ENCODE measurements at regions not wholly inside any gene's neighbourhood (a gene's known extent, or its start where the extent isn't known, plus 50 kb on each side); places are given as distances from the start of the nearest gene placed in this dataset.

- no peak for TF ChIP-seq CTCF (IDR thresholded peaks at IDR 0.05; ENCODE audit: borderline replicate concordance, extremely low read depth, low read length, poor library complexity, severe bottlenecking)
- TF ChIP-seq EZH2 (IDR thresholded peaks at IDR 0.05; ENCODE audit: borderline replicate concordance, low read depth, low read length, severe bottlenecking), result no peak
These were observed 592.2 kb downstream of the AMY1C start for GRCh38 chr1:104341944-104342343.
